ENCODE measurements at regions not wholly inside any gene's neighbourhood (a gene's known extent, or its start where the extent isn't known, plus 50 kb on each side); places are given as distances from the start of the nearest gene placed in this dataset.

- H2BK15ac ChIP-seq (ENCODE audit: low read length): no peak overlapping the region
- no peak overlapping the region for H3K14ac ChIP-seq (ENCODE audit: insufficient read length)
- no peak overlapping the region for H3K4ac ChIP-seq (replicated peaks; ENCODE audit: insufficient read length, low read depth, low read length)
- H3K4me3 ChIP-seq (ENCODE audit: extremely low read depth in 1 of 4, insufficient read depth in 2 of 4, low read depth in 3 of 4, low read length in 4 of 4): no peak overlapping the region
- H2AFZ ChIP-seq (ENCODE audit: low read length): no peak overlapping the region
- H2BK5ac ChIP-seq (ENCODE audit: low read depth, low read length): no peak overlapping the region
- no peak overlapping the region for H4K91ac ChIP-seq (replicated peaks; ENCODE audit: insufficient read length, low read length)
- no peaks in the 10 kb centered on the region for H3K36me3 ChIP-seq (ENCODE audit: control insufficient read depth in 2 of 4, insufficient read depth in 4 of 4, low read length in 3 of 4)
- no peak overlapping the region for H4K8ac ChIP-seq (ENCODE audit: extremely low read depth, insufficient read depth, low read length)
- DNase-seq (ENCODE audit: low read depth in 1 of 2, low spot score in 2 of 2) (no peak), FAIRE-seq (no peak)
- no peak overlapping the region for H3K9ac ChIP-seq (replicated peaks in 1 of 4; ENCODE audit: extremely low read depth in 1 of 4, low read depth in 3 of 4, low read length in 3 of 4)
- no peak overlapping the region for H3K23ac ChIP-seq (ENCODE audit: insufficient read length)
- ChIA-PET POLR2A (ENCODE audit: partially characterized antibody) (no interaction called here), CTCF (ENCODE audit: partially characterized antibody) (no interaction called here)
- no peaks in the 10 kb centered on the region for H3K4me1 ChIP-seq (replicated peaks in 1 of 4; ENCODE audit: control insufficient read depth in 3 of 4, insufficient read depth in 4 of 4, low read length in 3 of 4)
- no peak overlapping the region for H2BK12ac ChIP-seq (ENCODE audit: low read depth, low read length)
- H3K56ac ChIP-seq (replicated peaks; ENCODE audit: insufficient read length, low read depth, low read length): no peak overlapping the region
- no peak overlapping the region for H2AK5ac ChIP-seq (ENCODE audit: low read depth, low read length)
- H2BK120ac ChIP-seq (replicated peaks; ENCODE audit: low read depth, low read length): no peak overlapping the region
- no peaks in the 10 kb centered on the region for H3K79me2 ChIP-seq (ENCODE audit: control insufficient read depth in 1 of 2, insufficient read depth in 2 of 2, low read length in 2 of 2)
- no peak overlapping the region for H3K27ac ChIP-seq (ENCODE audit: low read depth, low read length)
- H3K79me1 ChIP-seq (ENCODE audit: low read depth, low read length): no peaks in the 10 kb centered on the region
- no peak overlapping the region for H4K5ac ChIP-seq (ENCODE audit: insufficient read length, low read depth, low read length)
- H3K27me3 ChIP-seq (replicated peaks in 1 of 4; ENCODE audit: control insufficient read depth in 3 of 4, extremely low read depth in 1 of 4, insufficient read depth in 3 of 4, low read length in 3 of 4): no peaks in the 10 kb centered on the region
- no peaks in the 10 kb centered on the region for H3K23me2 ChIP-seq (ENCODE audit: low read depth, low read length)
- H4K20me1 ChIP-seq (replicated peaks in 1 of 2; ENCODE audit: control insufficient read depth in 1 of 2, insufficient read depth in 2 of 2, low read length in 2 of 2): no peaks in the 10 kb centered on the region
- WGBS, 2 experiments (ENCODE audit: extremely low coverage in 1 of 2, insufficient coverage in 1 of 2, insufficient read length in 1 of 2, insufficient replicate concordance in 2 of 2, low coverage in 1 of 2, low lambda C conversion rate in 2 of 2, missing lambda C conversion rate in 1 of 2): 88% methylated on average over 3 of the region's 3 CpGs; no CpG with 5 or more reads in 1 of the 2 experiments
- H3K4me2 ChIP-seq (ENCODE audit: insufficient read depth in 1 of 2, low read depth in 2 of 2, low read length in 2 of 2): no peak overlapping the region
- H3K18ac ChIP-seq (ENCODE audit: extremely low read depth, low read length): no peak overlapping the region
- TF ChIP-seq RFX5 (IDR thresholded peaks at IDR 0.05; ENCODE audit: borderline replicate concordance, low read depth, low read length) (no peak), POLR2AphosphoS5 (IDR thresholded peaks at IDR 0.05; ENCODE audit: low read depth, low read length) (no peak), USF2 (IDR thresholded peaks at IDR 0.05; ENCODE audit: low read length) (no peak), EZH2 (IDR thresholded peaks at IDR 0.05; ENCODE audit: low read depth, low read length, severe bottlenecking) (no peak), CREB1 (IDR thresholded peaks at IDR 0.05) (no peak)
- H2BK20ac ChIP-seq (ENCODE audit: low read length): no peak overlapping the region
- no peaks in the 10 kb centered on the region for H3K9me3 ChIP-seq (ENCODE audit: insufficient read depth in 2 of 2, low read depth in 1 of 2, low read length in 1 of 2)
These were observed 1057.5 kb upstream of the FAM98A start for GRCh38 chr2:34656632-34657031.

Data from H1 (cell line).